HG02973 (cell line): ENCODE measurements at regions not wholly inside any gene's neighbourhood (a gene's known extent, or its start where the extent isn't known, plus 50 kb on each side); places are given as distances from the start of the nearest gene placed in this dataset.
"Not testable (repeated sequence)": the region's sequence is repeated elsewhere in the genome, so short reads cannot be mapped to it uniquely, and the experiment has no call there.

ENCODE experiments used
- ATAC-seq: cut with Tn5 transposase; IDR thresholded peaks from one replicate; pipeline ENCODE4 v1.9.1; 2021; ENCODE audit warnings: moderate library complexity; ENCODE audit not compliant: unreplicated experiment

- no peak for ATAC-seq
Measured at GRCh38 chr6:62819640-62820039, 391.6 kb upstream of the FKBP1C start.

GRCh38 chr6:62808565-62809293 is 402.5 kb upstream of the FKBP1C start:
- ATAC-seq = no peak

GRCh38 chr6:62805431-62805830 is 405.8 kb upstream of the FKBP1C start:
- no peak for ATAC-seq

GRCh38 chr6:62803094-62803493 is 408.2 kb upstream of the FKBP1C start:
- ATAC-seq = no peak

GRCh38 chr6:62797190-62797589 is 414.1 kb upstream of the FKBP1C start:
- no peak for ATAC-seq

GRCh38 chr6:62775427-62776022 is 435.7 kb upstream of the FKBP1C start:
- no peak for ATAC-seq

GRCh38 chr6:62766174-62766573 is 445.1 kb upstream of the FKBP1C start:
- ATAC-seq = not testable (repeated sequence)

- ATAC-seq = no peak
Measured at GRCh38 chr6:62764841-62765240, 446.4 kb upstream of the FKBP1C start.

GRCh38 chr6:62763125-62763912 is 447.9 kb upstream of the FKBP1C start:
- ATAC-seq = no peak

- ATAC-seq = no peak
Measured at GRCh38 chr6:62746968-62747367, 460.9 kb upstream of the KHDRBS2 start.

- no peak for ATAC-seq
Measured at GRCh38 chr6:62746161-62746560, 460.1 kb upstream of the KHDRBS2 start.

GRCh38 chr6:62740596-62740995 is 454.6 kb upstream of the KHDRBS2 start:
- ATAC-seq = no peak

GRCh38 chr6:62740171-62740570 is 454.1 kb upstream of the KHDRBS2 start:
- ATAC-seq = no peak

- no peak for ATAC-seq
Measured at GRCh38 chr6:62737792-62738191, 451.8 kb upstream of the KHDRBS2 start.

GRCh38 chr6:62721408-62721807 is 435.4 kb upstream of the KHDRBS2 start:
- ATAC-seq = no peak

GRCh38 chr6:62716719-62717118 is 430.7 kb upstream of the KHDRBS2 start:
- no peak for ATAC-seq

GRCh38 chr6:62714112-62714511 is 428.1 kb upstream of the KHDRBS2 start:
- no peak for ATAC-seq

- ATAC-seq = no peak
Measured at GRCh38 chr6:62711750-62712149, 425.7 kb upstream of the KHDRBS2 start.

GRCh38 chr6:62707914-62708313 is 421.9 kb upstream of the KHDRBS2 start:
- ATAC-seq = no peak

GRCh38 chr6:62707156-62707555 is 421.1 kb upstream of the KHDRBS2 start:
- ATAC-seq = no peak

GRCh38 chr6:62683063-62683462 is 397.0 kb upstream of the KHDRBS2 start:
- no peak for ATAC-seq

GRCh38 chr6:62681108-62681507 is 395.1 kb upstream of the KHDRBS2 start:
- ATAC-seq = no peak
